NCI-H510A (cell line): ENCODE measurements at regions not wholly inside any gene's neighbourhood (a gene's known extent, or its start where the extent isn't known, plus 50 kb on each side); places are given as distances from the start of the nearest gene placed in this dataset.

Experiments used
- DNase-seq: peaks from one replicate; lab custom pipeline; 2025; lab: John Stamatoyannopoulos, UW

- no peak for DNase-seq
Observed at GRCh38 chr14:73800970-73801515, 50.6 kb upstream of the PTGR2 start.

- no peak for DNase-seq
Observed at GRCh38 chr14:73797543-73798265, 53.9 kb upstream of the PTGR2 start.

- no peak for DNase-seq
Observed at GRCh38 chr14:73796893-73797542, 54.6 kb upstream of the PTGR2 start.

DNA sequence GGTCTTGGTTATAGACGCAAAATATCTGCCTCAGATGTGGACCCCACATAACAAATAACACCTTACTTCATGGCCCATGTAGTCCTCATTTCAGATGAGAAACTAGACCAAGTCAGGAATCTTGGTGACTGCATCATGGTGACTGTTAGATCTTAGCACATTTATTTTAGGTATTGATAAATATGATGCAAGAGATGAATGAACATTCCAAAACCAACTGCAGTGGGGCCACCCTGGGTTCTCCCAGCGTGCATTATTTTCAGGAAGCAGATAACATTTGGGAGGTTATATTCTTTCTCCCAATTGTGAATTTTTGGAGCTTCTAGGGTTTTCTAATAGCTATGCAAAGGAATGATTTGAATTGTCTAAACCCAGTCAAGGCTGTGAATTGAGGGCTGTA is 55.2 kb upstream of the PTGR2 start:
- no peak for DNase-seq

GRCh38 chr14:73795974-73796373 is 55.7 kb upstream of the PTGR2 start:
- no peak for DNase-seq

- no peak for DNase-seq
Observed at GRCh38 chr14:73795466-73795865, 56.2 kb upstream of the PTGR2 start.

GRCh38 chr14:73794146-73794545 is 57.5 kb upstream of the PTGR2 start:
- no peak for DNase-seq

DNA sequence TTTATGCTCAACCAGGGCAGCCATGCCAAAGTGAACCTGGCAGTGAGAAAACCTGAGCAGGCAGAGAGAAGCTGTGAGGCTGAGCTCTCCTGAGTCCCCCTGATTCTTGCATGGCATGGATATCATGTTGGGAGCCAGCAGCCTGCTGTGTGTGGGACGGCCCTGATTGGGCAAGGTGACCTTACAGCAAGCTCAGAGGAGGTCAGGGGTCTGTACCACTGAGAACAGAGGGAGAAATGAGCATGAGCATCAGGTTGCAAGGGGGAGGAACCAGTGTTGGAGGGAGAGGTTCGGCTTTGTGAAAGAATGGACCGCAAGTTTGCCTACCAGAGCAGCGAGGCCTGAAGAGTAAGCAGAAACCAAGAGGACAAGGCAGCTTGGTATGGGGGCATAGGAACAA is 59.1 kb upstream of the PTGR2 start:
- DNase-seq: no peak

GRCh38 chr14:73789989-73790581 is 61.5 kb upstream of the PTGR2 start:
- DNase-seq: no peak

DNA sequence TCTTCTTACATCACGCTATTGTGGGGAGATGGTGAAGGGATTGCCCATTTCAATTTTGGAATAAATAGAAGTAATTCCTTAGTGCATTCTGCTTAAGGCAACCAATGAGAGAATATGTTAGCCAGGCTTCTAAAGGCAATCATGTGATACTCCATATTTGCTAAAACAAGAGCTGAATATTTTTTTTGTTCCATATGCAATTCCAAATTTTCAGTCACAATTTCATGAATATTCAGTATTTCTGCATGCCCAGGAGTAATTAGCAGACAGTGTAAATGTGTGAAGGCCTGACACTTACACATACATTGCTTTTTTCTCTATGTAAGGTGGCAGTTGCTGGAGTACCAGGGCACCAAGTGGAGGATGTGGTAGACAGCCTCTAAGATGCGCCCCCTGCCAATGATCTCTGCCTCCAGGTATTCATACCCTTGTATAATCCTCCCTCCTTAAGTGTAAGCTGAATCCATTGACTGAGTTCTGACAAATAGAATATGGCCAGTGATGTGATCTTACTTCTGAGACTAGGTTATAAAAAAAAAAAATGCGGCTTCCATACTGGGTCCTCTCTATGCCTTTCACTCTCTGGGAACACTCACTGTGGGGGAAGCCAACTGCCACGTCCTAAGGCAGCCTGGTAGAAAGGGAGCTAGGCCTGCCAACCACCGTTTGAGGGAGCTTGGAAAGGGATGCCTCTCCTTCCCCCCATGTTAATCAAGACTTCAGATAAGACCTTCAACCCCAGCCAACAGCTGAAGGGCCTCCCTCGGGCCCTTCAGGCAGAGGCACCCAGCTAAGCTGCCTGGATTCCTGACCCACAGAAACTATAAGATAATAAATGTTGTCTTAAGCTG is 62.7 kb upstream of the PTGR2 start:
- no peak for DNase-seq

DNA sequence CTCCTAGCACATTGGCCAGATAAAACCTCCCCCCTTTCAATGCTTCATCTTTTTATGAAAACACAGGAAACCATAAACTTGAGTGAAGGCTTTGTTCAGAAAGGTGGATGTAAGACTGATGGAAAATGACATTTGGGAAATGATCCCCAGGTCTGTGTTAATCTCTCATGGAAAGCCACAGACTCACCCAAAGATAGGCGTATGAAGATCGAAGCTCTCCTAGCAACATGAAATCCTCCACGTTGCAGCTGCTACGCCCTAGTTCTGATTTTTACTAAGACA is 63.4 kb upstream of the PTGR2 start:
- DNase-seq: no peak

DNA sequence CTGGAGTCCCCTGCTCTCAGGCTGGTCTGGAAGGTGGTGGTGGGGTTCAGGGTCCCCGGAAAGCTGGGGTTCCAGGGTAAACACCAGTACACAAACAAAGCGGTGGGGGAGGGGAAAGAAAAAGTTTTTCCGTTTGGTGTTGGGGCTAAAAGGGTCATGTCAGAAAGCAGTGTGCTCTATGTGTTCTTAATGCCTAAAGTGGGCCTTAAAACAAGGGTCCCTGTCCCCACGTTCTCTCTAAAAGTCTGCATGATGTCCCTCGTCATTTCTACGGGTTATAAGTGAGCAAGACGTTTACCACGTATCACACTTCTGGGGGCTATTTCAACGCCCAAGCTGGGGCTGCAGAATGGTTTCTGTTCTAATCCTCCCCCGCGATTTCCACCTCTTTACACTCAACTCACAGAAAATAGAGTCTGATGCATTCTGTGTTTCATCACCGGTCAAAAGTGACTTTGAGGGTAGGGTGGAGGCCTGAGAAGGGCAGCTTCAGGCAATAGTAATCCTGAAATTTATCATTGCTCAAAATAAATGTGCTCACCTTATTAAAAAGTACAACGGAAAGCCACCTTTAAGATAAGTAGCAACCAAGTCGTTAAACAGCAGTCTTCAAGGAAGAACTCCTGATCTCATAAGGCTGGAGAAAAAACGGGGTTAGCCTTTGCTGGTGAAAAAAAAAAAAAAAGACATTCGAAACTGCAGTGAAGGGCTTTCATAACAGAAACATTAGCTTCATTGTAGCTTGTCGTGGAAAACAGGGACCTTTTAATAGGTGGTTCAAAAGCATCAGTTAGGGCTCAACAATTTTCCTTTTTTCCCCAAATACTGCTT is 63.9 kb upstream of the PTGR2 start:
- no peak for DNase-seq

- no peak for DNase-seq
Observed at GRCh38 chr14:73786636-73787485, 64.8 kb upstream of the PTGR2 start.

GRCh38 chr14:73785834-73786635 is 65.6 kb upstream of the PTGR2 start:
- DNase-seq: peak; percentile 30

GRCh38 chr14:73785336-73785833 is 66.2 kb upstream of the PTGR2 start:
- DNase-seq: no peak

GRCh38 chr14:73784988-73785313 is 66.7 kb upstream of the PTGR2 start:
- DNase-seq: no peak

GRCh38 chr14:73784181-73784987 is 67.2 kb upstream of the PTGR2 start:
- DNase-seq: no peak

DNA sequence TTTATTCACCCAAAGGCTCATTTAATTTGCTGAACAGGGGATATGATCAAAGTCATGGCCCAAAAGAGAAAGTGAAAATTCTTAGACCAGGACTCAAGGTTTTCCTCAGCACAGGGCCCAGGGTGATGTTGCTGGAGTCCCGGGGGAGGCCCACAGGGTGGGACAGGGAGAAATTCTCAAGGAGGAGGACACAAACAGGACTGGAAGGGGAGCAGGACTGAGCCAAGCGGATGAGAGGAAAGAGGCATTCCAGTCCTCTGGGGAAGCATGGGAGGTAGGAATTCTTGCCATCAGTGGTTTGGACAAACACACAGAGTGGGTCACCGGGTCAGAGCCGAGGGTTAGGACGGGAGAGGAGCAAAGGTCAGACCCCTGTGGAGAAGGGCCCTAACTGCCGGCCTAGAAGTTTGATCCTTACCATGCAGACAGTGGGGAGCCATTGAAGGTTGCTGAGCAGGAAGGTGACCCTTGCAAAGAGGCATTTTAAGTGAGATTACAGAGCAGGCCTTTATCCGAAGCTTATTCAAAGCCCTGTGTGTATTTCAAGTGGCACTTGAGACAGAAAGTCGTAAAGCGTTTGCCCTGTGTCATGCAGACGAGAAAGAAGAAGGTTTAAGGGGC is 68.4 kb upstream of the PTGR2 start:
- no peak for DNase-seq
